Loucy (cell line): ENCODE measurements at regions not wholly inside any gene's neighbourhood (a gene's known extent, or its start where the extent isn't known, plus 50 kb on each side); places are given as distances from the start of the nearest gene placed in this dataset.

Experiments
- H2AFZ ChIP-seq: fragments of 200-600 bp; sonication (generic); 2 replicates; pipeline ENCODE4 v1.6.0; 2016; ENCODE audit warnings: antibody characterized with exemption, mild to moderate bottlenecking, low read length, moderate library complexity
- H3F3A ChIP-seq: fragments of 200-600 bp; 2 replicates; pipeline ENCODE4 v1.6.0; 2016; ENCODE audit warnings: antibody characterized with exemption, low read depth, mild to moderate bottlenecking
- H3K27me3 ChIP-seq: fragments of 200-600 bp; sonication (generic); 2 replicates; pipeline ENCODE4 v1.6.1; 2014; ENCODE audit warnings: low read length, mild to moderate bottlenecking; ENCODE audit not compliant: insufficient read depth, poor library complexity, severe bottlenecking
- H3K36me3 ChIP-seq: fragments of 200-600 bp; sonication (generic); 2 replicates; pipeline ENCODE4 v1.6.1; 2016; ENCODE audit warnings: low read length; ENCODE audit not compliant: insufficient read depth
- H3K4me1 ChIP-seq: fragments of 200-600 bp; sonication (generic); 2 replicates; pipeline ENCODE4 v1.5.1; 2014; ENCODE audit warnings: low read length, mild to moderate bottlenecking; ENCODE audit not compliant: insufficient read depth, poor library complexity, severe bottlenecking
- H3K4me2 ChIP-seq: fragments of 200-600 bp; sonication (generic); 2 replicates; pipeline ENCODE4 v1.6.0; 2014; ENCODE audit warnings: antibody characterized with exemption, low read length, low read depth, mild to moderate bottlenecking; ENCODE audit not compliant: poor library complexity, severe bottlenecking
- H3K4me3 ChIP-seq: fragments of 200-600 bp; sonication (generic); 2 replicates; pipeline ENCODE4 v1.5.1; 2014; ENCODE audit warnings: low read length, mild to moderate bottlenecking, mixed read lengths; ENCODE audit not compliant: poor library complexity, severe bottlenecking
- H3K79me2 ChIP-seq: fragments of 200-600 bp; sonication (generic); 2 replicates; pipeline ENCODE4 v1.6.1; 2014; ENCODE audit warnings: low read length; ENCODE audit not compliant: insufficient read depth
- H3K9ac ChIP-seq: fragments of 200-600 bp; sonication (generic); 2 replicates; pipeline ENCODE4 v1.6.0; 2014; ENCODE audit warnings: mild to moderate bottlenecking, low read depth, low read length, moderate library complexity; ENCODE audit not compliant: poor library complexity, severe bottlenecking
- H3K9me2 ChIP-seq: fragments of 200-600 bp; sonication (generic); replicated peaks from 2 replicates; pipeline ENCODE4 v1.6.1; 2016; ENCODE audit warnings: low read depth, low read length, mixed read lengths
- H3K9me3 ChIP-seq: fragments of 200-600 bp; sonication (generic); 2 replicates; pipeline ENCODE4 v1.6.1; 2014; ENCODE audit warnings: mild to moderate bottlenecking, antibody characterized with exemption, low read length, low read depth; ENCODE audit not compliant: insufficient read depth
- H4K20me1 ChIP-seq: fragments of 200-600 bp; sonication (generic); 2 replicates; pipeline ENCODE4 v1.6.0; 2014; ENCODE audit warnings: antibody characterized with exemption, low read length, mild to moderate bottlenecking; ENCODE audit not compliant: insufficient read depth, poor library complexity, severe bottlenecking
- EZH2phosphoT487 ChIP-seq: fragments of 200-600 bp; IDR thresholded peaks from 2 replicates; pipeline ENCODE4 v1.6.1; 2018; ENCODE audit warnings: antibody characterized with exemption, mild to moderate bottlenecking, moderate library complexity, borderline replicate concordance
- TF ChIP-seq, protein P1 (sequence below): fragments of 200-600 bp; sonication (generic); conservative IDR thresholded peaks from 2 replicates; pipeline ENCODE4 v1.5.1; 2014; ENCODE audit warnings: mild to moderate bottlenecking, antibody characterized with exemption, low read length

DNA sequence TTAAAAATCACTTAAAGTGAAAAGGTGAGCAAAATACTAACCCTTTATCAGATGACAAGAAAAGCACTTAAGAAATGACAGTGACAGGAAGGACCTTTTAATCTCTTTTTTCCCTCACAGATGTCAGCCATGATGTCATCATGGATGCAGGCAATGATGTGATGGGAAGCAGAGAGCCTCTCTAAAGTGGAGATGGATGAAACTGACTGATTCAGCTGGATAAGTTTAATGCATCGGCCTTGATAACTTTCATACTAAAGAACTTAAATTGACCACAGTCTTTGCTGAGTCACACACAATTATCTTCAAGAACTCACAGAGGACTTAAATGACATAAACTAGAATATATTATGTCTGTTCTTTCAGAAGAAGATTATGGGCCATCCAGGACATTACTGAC is 153.2 kb upstream of the FGF10 start:
- TF ChIP-seq EZH2phosphoT487: no peak
- TF ChIP-seq, protein P1, sequence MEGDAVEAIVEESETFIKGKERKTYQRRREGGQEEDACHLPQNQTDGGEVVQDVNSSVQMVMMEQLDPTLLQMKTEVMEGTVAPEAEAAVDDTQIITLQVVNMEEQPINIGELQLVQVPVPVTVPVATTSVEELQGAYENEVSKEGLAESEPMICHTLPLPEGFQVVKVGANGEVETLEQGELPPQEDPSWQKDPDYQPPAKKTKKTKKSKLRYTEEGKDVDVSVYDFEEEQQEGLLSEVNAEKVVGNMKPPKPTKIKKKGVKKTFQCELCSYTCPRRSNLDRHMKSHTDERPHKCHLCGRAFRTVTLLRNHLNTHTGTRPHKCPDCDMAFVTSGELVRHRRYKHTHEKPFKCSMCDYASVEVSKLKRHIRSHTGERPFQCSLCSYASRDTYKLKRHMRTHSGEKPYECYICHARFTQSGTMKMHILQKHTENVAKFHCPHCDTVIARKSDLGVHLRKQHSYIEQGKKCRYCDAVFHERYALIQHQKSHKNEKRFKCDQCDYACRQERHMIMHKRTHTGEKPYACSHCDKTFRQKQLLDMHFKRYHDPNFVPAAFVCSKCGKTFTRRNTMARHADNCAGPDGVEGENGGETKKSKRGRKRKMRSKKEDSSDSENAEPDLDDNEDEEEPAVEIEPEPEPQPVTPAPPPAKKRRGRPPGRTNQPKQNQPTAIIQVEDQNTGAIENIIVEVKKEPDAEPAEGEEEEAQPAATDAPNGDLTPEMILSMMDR: no peak
- Histone ChIP-seq H3K36me3 (no peaks in the 10 kb centered on the region), H3F3A (no peaks in the 10 kb centered on the region), H3K9me2 (no peaks in the 10 kb centered on the region), H3K9me3 (no peaks in the 10 kb centered on the region), H2AFZ (no peak overlapping the region), H3K4me1 (no peaks in the 10 kb centered on the region), H3K9ac (no peak overlapping the region), H3K4me3 (no peak overlapping the region), H4K20me1 (no peaks in the 10 kb centered on the region), H3K79me2 (no peaks in the 10 kb centered on the region), H3K4me2 (no peak overlapping the region), H3K27me3 (no peaks in the 10 kb centered on the region)

GRCh38 chr5:44539602-44539919 is 150.3 kb upstream of the FGF10 start:
- Histone ChIP-seq H3K9me3 (no peaks in the 10 kb centered on the region), H2AFZ (no peak overlapping the region), H3F3A (no peaks in the 10 kb centered on the region), H4K20me1 (no peaks in the 10 kb centered on the region), H3K9me2 (no peaks in the 10 kb centered on the region), H3K9ac (no peak overlapping the region), H3K4me1 (no peaks in the 10 kb centered on the region), H3K27me3 (no peaks in the 10 kb centered on the region), H3K4me3 (no peak overlapping the region), H3K36me3 (no peaks in the 10 kb centered on the region), H3K79me2 (no peaks in the 10 kb centered on the region), H3K4me2 (no peak overlapping the region)
- TF ChIP-seq, protein P1: no peak
- no peak for TF ChIP-seq EZH2phosphoT487

DNA sequence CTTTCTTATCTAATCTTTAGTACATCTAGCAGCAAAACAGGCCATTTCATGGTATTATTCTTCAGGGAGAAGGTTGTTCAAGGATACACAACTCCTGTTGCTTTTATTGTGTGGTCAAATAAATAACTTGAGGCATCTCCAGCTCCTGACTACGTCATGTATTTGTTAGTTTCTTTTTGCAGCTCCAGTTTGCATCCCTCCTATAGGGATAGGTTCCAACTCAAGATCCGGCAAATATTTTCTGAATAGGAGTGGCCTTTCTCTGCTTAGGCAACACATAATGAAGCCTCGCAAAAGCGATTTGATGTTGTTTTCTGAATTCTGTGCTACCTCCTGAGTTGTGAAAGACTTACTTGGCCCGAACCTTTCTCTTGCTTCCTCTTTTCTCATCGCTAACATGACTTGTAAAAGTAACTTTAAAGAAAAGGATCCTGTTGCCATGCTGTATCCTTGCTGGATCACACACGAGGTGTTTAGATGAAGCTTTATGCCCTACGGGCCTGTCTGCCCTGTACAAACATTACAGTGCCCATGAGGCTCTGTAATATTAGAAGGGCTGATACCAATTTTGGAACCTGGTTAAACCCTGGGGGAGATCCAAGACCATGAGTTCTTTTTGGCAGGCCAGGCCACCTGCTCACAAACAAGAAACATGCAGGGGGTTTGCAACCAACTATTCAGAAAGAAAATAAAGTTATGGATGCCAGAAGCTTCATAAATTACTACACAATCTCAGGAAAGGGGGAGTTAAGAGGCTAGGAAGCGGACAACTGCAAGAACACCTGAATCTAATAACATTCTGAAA is 149.8 kb upstream of the FGF10 start:
- Histone ChIP-seq H3K4me1 (no peaks in the 10 kb centered on the region), H3F3A (no peaks in the 10 kb centered on the region), H3K79me2 (no peaks in the 10 kb centered on the region), H3K36me3 (no peaks in the 10 kb centered on the region), H3K9me3 (no peaks in the 10 kb centered on the region), H3K4me2 (no peak overlapping the region), H3K4me3 (no peak overlapping the region), H4K20me1 (no peaks in the 10 kb centered on the region), H2AFZ (no peak overlapping the region), H3K9ac (no peak overlapping the region), H3K27me3 (no peaks in the 10 kb centered on the region), H3K9me2 (no peaks in the 10 kb centered on the region)
- TF ChIP-seq, protein P1: no peak
- no peak for TF ChIP-seq EZH2phosphoT487
